GM21737 (cell line): ENCODE measurements at regions not wholly inside any gene's neighbourhood (a gene's known extent, or its start where the extent isn't known, plus 50 kb on each side); places are given as distances from the start of the nearest gene placed in this dataset.

ENCODE experiments used
- ATAC-seq: cut with Tn5 transposase; IDR thresholded peaks from one replicate; pipeline ENCODE4 v1.9.1; 2021; ENCODE audit warnings: mild to moderate bottlenecking, moderate library complexity; ENCODE audit not compliant: unreplicated experiment

DNA sequence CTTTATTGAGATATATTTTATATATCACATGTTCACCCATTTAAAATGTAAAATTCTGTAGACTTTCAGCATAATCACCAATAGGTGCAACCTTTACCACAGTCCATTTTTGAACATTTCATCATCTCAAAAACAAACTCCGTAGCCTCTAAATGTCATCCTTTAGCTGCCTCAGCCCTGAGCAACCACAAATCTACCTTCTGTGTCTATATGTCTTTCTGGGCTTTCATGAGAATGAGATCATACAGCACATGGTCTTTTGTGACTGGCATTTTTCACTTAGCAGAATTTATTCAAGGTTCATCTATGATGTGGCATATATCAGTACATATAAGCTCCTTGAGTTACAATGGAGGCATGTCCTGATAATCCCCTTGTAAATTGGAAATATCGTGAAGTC lies 320.5 kb downstream of the ETS1 start:
- no peak for ATAC-seq

DNA sequence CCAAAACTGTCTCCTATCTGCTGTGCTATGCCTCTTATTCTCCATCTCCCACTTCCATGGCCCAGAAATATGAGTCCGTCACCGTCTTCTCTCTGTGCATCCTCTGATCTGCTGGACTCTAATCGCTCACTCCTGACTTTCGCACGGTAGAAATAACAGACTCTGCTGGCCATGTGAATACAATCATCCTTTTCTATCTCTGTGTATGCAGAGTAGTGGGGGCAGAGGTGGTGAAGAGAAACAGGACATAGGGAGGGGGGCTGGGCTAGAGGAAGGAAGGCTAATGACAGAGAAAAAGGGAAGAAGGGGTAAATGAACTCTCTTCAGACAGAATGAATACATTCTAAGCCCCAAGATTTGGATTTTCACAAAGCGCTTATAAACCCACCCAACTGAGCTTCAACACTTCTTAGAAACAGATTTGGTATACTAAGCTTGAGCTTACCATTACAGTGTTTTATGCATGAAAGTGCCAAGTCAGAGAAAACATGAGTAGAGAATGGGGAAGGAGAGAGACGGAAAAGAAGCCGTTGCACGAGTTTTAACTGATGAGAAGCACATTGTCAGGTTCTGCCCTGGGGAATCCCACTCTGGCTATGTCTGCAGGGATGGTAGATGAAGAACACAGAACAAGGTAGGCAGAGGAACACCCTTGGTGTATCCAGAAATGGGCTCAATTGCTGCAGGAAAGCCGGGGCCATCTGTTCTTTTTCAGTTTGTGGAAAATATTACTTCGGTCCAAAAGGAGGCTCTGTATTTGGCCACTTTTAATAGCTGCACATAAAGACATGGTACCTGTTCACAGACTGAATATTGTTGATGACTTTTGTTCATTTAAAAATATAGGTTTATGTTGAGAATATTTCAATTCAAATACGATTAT lies 324.7 kb downstream of the ETS1 start:
- no peak for ATAC-seq

DNA sequence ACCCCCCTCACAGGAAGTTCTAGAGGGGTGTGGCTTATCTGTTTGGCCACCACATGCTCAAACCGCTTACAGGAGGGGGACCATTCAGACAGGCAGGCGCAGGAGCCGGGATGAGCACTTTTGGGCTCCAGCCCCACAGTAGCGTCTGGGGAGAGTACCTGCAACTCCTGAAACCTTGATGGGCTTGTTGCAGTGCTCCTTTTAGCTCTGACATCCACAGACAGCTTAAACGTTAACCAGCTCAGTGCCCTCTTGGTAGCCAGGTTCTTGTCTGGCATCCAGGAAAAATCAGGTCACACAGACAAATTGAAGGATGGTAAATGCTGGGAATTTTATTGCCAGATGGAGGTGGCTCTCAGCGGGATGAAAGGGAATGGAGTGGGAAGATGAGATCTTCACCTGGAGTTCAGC lies 326.3 kb downstream of the ETS1 start:
- no peak for ATAC-seq

DNA sequence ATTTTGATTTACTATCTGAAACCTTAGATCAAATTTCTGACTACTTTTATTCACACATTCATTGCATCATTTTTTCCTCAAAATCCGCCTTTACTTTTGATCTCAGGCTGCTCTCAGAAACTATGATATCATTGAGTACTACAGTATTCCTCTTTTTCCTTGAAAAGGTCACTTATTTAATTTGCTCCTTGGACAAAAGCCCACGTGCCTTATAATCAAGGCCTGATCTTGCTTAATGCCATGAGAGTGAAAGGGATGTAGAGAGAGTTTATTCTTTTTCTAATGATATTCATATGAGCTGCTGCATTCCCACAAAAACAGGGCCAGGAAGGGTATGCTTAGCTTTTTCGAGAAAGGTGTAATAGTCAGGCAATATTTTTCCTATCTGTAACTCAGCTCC lies 327.0 kb downstream of the ETS1 start:
- ATAC-seq: no peak

DNA sequence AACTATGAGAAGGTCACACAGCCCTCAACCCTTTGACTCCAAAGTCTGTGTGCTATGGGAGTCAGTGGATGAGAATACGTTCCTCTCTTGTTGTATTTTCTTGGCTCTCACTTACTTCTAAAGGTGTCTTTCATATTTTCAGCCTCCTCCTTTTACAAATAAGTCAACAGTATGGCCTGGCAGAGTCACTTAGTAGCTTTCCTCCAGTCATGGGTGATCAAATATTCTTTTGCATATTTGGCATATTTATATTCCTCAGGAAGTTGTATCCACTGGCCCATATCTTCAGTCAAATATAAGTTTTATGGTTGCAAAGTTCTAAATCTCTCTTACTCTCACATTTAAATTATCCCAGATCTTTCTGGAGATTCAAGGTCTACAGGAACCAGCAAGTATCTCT lies 327.5 kb downstream of the ETS1 start:
- ATAC-seq: no peak

DNA sequence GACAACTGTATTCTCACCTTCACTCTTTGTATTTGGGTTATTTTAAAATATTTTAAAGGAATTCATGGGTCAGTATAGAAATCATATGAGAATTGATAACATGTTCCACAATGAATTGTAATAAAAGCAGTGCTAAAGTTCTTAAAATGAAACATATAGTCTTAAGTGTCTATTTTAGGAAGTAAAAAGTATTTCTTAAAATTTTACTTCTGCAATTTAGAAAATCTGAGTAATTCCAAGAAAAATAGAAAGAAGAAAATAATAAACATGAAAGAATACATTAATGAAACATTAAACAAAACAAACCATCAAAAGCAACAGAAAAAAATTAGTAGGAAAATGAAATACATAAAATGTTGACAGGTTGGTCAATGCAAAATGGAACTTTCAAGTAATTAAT lies 332.4 kb downstream of the ETS1 start:
- no peak for ATAC-seq

DNA sequence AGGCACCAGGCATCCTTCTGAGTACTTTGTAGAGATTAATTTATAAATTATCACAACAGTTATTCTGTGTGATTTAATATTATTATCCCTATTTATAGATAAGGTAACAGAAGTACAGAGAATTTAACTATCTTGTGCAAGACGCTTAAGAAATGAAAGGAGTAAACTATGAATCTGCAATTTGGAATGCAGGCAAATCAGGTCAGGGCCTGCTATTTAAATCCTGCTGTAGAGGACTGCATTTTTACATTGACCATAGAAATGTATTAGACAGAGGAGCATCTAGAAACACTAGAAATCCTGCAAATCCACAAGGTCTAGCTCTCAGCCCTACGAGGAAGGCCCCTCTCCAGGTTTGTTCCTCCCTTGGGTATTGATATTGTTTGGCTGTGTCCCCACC lies 336.2 kb downstream of the ETS1 start:
- no peak for ATAC-seq

DNA sequence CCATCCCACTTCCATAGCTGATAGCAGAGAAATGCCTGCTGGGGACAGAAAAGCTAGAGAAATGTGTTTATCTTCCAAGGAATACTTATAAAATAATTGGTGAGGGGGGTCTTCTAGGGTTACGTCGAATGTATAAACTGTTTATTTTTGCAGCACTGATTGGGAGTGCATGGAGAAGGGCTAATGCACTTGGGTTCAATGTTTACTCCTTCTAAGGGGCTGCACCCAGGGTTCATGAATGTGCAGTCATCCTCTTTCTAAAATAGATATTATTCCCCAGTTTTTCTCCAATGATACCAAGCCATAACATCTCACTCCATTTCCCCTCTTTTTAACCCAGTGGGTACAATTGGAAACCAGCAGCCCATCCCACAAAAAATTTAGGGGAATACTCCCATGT lies 336.9 kb downstream of the ETS1 start:
- no peak for ATAC-seq

DNA sequence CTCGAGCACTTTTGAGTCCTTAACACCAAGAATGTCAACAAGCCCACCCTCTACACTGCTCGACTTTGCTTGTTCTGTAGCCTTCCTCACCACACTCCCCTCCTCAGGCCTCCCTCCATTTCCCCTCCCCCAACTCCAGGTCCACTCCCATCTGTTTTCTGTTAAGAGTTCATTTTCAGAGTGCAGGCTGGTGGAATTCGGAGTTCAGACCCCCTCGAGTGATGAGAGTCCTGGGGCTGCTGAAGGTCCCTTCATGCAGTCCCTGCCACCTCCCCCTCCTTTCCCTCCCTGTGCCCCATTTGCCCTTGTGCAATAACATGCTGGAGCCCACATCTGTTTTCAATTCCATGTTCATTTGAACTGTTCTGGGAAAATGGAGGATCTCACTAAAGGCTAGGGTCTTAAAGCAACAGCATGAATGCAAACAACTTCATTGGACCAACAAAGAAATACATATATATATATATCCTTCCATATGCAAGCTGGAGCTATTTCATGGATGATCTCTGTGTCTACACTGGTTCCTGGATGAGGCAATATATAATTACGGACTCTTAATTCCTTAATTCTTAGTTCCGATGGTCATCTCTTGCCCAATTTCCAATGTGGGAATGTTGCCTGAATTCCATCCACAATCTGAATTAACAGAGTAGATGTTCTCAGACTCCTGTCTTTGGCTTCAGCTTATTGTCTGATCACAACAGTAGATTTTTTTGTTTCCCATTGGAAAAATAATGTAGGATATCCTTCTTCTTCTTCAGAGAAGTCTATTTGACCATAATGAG lies 340.4 kb downstream of the ETS1 start:
- ATAC-seq: no peak

DNA sequence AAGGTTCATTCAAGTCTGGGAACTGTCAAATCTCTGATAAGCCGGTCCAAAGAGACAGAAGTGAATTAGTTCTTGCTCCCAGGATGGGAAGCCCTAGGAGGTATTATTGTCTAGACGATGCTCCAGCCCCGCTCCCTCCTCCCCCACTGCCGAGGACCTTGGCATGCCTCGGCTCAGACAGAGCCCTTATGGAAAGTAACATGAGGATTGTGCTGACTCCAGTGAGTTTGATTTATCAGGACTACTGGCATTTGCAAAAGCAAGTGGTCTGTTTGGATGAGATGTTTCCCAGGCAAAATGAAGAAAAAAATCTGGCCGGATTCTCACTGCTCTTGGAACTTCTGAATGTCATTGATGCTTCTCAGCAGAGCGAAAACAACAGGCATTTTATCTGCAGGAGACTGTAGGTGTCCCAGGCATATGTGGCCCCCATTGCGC lies 341.0 kb downstream of the ETS1 start:
- no peak for ATAC-seq

DNA sequence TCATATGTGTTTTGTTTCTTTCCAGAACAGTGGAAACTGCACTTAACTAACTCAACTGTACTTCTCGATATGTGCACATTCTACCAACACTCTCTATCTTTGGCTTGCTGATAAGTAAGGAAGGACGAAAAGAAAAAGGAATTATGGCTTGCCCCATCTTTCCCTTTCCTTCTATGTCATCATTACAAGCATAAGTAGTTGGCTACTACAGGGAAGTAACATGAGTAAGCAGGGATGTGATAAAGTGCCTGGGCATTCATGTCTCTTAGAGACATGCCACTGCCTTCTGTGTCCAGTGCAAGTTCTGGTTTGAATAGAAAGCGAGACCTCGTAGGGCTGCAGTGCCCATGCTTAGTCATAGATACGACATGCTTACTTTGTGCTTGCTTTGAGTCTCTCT lies 342.5 kb downstream of the ETS1 start:
- ATAC-seq: no peak

DNA sequence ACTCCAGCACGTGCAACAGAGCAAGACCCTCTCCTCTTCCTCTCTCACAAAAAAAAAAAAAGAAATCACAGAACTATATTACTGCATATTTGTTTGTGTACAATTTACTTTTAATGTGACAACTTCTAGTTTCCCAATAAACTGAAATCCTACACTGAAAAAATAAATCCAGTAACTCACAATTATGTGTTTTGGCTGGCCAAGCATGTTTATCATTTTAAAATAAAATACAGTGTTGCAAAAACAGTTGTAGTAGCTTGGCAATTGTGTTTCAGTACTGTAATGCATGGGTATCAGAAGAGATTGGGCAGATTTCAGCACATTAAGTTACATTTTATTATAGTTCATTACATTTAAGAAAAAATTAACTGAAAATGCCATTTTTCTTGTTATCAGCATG lies 344.9 kb downstream of the ETS1 start:
- no peak for ATAC-seq

DNA sequence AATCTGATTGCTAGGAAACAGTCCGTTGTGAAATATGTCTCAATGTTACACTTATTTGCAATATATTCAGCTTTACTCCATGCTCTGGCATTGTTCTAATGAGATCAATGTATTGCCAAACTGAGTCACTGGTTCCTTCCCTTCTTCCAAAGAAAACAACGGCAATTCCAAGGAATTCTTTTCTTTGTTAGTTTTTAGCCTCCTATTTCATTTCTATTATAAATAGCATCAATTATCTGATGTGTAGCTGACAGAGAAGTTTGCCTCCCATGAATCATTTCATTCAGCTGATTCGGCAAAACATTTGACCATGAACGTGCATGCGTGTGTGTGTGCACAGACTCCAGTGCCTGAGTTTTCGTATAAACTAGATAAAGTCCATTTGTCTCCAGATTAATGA lies 346.8 kb downstream of the ETS1 start:
- ATAC-seq: no peak

DNA sequence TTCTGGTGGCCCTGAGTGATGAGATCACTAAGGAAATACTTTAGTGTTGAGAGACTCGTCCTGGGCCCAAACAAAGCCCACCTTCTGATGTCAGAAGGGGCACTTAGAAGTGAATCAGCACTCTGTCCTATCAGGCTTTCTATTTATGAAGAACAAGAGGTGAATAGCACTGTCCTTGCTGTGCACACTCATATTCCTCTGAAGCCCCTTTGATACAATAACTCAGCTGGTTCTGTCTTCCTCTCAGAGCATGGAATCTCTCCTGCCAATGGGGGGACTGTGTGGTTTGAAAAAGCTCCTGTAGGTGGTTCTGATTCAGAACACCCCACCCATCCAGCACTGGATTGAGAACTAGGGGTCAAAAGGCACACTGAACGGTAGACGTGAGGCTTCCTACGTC lies 348.1 kb downstream of the ETS1 start:
- ATAC-seq: no peak

DNA sequence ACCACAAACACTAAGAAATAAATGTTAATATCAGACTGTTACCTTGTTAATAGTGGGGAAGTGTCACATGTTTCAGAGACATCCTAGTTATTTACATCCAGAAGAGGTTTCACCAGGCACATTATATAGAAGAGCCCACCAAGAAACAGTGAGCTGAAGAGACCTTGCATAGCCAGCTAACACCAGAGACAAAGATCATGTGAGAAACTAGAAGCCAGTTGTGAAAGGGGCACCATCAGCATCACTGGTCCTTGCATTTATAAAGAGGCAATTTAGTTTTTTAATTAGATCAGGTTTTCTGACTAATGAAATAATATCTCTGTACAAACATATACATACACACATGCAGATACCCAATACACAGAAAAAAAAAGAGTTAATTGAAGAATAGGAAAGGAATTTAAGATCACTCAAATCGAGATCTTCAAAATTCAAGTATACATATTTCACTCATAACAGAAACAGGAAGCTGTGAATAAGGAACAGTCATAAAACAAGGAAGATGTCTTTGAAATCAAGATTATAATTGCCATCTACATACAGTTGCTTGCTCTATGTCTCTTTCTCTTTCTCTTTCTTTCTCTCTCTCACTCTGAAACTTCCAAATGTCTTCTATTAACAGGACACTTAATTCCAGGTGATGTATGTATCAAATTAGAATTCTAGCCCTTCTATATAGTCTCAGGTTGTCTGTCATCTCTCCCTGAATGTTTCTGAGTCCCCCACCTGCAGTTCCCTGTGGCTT lies 348.7 kb downstream of the ETS1 start:
- no peak for ATAC-seq

DNA sequence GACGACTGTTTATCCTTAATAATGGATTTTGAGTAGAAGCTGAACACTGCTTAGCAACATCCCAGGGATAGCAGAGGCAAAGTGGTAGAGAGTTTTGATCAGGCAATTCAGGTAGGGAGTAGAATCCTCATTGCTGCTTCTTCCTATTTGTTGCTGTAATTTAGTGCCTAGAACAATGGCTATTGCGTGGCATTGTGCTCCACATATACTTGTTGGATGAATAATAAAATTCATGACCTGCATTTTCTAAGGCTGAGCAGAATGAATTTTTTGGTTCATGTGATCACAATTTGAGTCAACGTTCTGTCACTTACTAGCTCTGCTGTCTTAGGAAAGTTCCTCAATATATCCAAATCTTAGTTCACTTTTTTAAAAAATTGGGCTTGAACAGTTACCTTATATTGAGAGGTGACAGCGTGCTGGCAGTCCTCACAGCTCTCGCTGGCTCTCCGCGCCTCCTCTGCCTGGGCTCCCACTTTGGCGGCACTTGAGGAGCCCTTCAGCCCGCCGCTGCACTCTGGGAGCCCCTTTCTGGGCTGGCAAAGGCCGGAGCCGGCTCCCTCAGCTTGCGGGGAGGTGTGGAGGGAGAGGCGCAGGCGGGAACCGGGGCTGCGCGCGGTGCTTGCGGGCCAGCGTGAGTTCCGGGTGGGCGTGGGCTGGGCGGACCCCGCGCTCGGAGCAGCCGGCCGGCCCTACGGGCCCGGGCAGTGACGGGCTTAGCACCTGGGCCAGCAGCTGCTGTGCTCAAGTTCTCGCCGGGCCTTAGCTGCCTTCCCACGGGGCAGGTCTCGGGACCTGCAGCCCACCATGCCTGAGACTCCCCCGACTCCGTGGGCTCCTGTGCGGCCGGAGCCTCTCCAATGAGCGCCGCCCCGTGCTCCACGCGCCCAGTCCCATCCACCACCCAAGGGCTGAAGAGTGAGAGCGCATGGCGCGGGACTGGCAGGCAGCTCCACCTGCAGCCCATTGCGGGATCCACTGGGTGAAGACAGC lies 350.6 kb downstream of the ETS1 start:
- ATAC-seq: no peak

DNA sequence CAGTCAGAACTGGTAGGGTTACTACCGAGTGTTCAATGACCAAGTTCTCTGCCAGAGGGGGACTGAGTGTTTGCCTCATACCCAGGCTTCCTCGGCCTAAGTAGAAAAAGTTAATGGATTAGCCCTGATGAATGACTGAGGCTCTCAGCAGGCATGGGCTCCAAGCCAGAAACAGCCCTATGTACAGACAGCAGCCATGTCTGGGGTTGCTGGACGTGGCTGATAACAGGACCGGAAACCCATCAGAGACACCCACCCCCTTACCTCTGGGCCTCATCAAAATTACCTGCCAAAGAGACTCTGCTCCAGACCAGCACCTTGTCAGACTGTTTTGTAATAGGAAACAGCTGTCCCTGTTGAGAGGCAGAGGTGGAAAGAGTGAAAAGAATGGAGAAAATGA lies 351.4 kb downstream of the ETS1 start:
- no peak for ATAC-seq

DNA sequence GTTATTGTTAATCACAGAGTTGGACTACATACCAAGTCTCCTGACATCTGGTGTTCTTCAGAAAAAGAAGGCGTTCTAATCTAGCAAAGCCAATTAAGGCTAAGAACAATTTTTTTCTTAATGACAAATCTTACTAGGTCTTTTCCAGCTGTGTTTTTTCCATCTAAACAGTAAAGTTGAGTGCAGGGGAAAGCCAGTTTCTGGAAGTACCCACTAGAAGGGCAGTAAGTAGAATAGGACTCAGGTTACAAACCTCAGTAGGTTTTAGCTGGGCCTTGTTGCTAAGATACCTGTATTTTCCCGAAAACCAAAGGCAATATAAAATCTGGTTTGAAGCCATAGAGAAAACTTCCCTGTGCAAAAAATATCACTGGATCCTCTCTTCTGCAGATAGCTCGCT lies 351.9 kb downstream of the ETS1 start:
- no peak for ATAC-seq

DNA sequence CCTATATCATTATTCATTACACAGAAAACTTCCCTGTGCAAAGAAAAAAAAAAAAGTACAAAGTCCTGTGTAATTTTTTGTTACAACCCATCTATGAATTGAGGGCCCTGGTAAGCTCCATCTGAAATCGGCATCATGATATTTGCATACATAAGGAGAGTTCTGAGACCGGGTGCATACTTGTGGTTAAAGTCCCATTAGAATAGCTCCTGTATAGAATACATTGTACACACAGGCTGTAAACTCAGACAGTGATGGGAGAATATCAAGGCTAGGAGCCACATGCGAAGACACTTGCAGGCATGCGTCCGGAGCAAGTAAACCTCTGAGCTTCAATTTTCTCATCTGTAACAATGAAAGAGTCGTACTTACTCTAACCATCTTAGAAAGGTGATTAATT lies 353.2 kb downstream of the ETS1 start:
- ATAC-seq: no peak

DNA sequence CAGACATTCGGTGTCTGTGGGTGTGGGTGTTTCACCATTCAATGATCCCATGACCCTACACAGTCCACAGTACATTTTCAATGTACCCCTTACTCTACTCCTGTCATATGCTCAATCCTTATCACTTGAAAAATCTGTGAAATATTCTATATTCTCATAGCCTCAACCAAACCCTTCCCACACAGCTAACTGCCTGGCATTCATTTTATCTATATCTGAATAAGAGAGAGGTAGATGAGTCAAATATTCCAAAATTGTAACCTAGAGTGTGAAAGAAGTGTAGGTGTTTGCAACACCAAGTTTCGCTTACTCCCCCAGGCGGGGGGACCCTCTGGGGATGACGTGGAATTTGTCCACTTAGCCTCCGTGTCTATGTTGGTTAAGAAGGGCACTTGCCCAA lies 354.8 kb downstream of the ETS1 start:
- no peak for ATAC-seq
